ENCODE measurements at regions not wholly inside any gene's neighbourhood (a gene's known extent, or its start where the extent isn't known, plus 50 kb on each side); places are given as distances from the start of the nearest gene placed in this dataset.
A peak's percentile ranks its signal among the peaks of the same experiment; 100 is the strongest.

DNA sequence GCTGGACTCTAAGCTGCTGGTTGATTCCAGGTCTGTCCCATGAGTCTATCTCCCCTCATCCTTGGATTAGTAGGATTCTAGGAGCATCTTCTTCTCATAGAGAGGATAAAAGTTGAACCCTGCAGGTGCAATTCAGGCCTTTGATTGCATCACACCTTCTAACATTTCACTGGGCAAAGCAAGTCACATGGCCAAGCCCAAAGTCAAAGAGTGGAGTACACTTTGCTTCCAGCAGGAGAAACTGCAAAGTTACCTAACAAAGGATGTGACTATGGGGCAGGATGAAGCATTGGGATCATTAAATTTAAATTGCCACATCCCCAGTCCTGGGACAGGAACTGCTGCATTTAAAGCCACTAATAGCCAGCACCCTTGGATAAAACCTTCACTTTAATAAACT is 51.0 kb upstream of the EGFLAM start:
- peak; percentile 14 for DNase-seq (ENCODE audit: low spot score)

DNA sequence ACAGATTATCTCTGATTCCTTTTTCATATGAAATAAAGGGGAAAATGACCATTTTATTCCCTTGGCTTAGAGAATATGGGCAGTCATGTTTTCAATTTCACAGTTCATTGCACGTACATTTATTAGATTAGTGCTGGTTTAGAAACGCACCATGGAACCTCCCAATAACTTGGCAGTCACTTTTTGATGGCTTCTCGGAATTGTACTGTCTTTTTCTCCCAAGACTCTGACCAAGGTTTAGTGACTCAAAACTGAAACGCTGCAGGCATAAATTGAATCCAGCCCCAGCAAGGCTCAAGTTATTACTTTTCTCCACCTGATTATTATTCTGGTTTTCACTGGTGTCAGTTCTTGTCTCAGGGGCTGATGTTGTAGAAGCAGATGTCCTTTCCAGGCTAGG is 55.6 kb upstream of the EGFLAM start:
- DNase-seq (ENCODE audit: low spot score) = no peak

DNA sequence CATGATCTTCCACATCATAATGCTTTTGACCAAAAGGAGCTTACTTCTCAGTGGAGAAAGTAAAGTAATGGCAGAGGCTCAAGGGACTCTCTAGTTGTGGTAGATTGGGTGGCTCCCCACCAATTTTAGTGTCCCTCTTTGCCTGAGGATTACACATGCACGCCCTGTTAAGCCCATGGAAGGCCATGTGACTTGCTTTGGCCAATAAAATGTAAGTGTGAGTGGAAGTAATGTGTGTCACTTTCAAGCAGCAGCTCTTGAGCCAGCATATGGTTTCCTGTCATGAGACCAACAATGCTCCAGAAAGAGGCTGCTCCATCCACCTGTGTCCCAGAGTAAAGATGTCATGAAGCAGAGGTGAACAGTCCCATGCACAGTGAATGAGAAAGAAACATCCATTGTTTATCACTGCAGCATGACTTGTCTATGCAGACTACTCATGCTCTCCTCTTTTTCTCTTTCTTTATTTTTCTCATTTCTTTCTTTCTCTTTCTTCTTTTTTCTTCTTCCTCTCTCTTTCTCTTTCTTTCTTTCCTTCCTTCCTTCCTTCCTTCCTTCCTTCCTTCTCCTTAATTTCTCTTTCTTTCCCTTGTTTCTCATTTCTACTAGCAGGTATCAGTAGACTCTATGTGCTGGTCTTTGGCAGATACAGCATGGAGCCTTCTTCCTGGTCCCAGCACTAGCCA is 57.3 kb upstream of the EGFLAM start:
- no peak for DNase-seq (ENCODE audit: low spot score)

DNA sequence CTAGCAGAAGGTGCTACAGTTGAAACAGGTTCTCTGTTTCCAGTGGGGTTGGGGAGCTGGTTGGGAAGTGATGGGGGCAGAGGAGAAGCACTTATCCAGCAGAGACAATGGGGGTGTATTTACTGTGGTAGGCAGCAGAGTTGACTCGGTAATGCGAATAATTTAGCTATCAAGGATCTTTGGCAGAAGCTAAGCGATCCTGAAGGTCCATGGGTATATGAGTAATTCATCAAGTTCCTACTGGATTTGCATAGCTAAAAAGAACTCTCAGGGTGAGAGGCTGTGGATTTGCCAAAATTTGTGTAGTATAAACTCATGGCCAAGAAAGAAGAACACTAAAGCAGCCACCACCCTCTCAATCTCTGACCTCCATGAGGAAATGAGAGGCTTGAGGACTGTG is 61.2 kb upstream of the EGFLAM start:
- DNase-seq (ENCODE audit: low spot score) = no peak

DNA sequence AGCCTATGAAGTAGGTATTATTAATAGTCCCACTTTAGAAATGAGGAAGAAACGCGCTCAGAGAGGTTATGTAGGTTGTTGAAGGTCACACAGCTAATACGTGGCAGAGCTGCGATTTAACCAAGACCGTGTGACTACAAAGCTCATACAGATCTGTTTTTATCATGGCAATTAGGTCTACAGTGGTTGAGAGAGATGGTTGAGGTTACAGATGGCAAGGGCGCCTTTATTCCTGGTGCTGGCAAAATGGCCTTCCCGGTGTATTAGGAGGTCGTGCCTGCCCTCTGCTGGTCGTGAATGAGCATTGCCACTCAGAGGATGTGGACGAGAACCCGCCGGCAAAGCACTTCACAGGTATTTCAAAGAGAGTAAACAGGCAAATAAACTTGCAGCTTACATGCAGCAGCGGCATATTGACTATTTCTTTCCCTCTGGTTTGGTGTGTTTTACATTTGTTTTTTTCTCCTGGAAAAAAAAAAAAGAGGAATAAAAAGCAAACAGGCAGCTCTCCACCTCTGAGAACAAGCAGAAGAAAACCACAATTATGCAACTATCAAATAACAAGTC is 65.3 kb upstream of the EGFLAM start:
- DNase-seq (ENCODE audit: low spot score) = peak; percentile 78

DNA sequence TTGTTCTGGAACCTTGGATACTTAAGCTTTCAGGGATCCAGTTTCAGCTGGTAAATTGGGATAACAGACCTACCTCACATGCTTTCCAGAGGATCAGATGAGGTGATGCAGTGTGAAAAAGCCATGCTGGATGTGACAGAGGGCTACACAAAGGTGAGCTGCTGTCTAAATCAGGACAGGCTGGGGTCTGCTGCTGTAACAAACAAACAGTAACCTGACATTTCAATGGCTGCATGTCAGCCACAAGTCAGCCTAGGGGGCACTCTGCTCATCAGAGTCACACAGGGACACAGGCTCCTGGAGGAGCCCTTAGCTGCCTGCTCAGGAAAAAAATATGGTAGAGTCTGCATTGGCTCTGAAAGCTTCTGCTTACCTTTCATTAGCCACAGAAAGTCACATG is 66.7 kb upstream of the EGFLAM start:
- DNase-seq (ENCODE audit: low spot score) = no peak

DNA sequence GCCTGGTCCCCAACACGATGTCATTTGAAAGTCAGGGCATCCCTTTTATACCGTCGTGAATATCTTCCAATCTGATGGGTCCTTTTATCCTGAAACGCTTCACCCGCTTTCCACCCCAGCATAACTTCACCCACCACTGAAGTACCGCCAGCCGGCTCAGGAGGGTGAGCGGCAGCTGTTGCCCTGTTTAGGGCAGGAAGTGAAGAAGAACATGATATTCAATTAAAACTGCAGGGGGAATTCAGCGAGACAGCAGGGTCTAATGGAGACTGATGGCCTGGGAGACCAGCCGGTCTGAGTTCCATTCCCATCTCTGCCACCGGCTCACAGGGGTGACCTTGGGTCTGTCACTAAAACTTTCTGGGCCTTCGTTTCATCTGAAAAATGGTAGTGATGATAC is 68.2 kb upstream of the EGFLAM start:
- no peak for DNase-seq (ENCODE audit: low spot score)

DNA sequence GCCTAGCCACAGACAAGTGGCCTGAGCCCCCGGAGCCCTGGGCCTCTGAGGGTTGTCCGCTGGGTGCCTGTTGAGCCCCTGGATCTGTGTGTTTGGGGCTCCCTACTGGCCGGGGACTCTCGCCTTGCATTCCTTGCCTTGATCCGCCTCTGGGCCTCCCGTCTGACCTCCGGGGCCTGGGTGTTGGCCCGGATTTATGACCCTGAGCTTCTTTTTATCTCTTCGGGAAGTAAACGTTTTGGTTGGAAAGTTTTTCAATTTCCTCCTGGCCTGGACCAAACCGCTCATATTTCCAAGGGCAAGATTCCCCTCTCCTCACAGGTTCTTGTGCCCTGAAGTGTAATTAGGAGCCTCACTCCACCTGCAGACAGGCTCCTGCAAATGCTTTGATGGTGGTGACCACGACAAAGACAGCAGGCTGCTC is 69.3 kb upstream of the EGFLAM start:
- peak; percentile 50 for DNase-seq (ENCODE audit: low spot score)

DNA sequence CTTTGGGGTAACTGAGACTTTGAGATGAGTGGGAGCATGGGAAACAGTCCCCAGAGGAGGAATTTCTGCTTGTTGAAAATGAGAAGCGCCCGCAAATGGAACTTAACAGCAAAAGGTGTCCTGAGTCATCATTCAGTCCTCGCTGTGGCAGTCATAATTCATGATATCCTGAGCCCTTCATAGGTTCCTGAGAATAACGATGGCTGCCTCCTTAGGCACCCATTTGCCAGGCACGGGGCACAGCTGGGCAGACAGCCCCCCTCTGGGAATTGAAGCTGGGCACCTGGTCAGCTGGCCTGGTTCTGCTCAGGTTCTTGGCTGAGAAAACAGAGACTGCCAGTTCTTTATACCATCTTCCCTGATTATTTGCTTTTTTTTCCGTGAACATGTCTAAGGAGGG is 69.8 kb upstream of the EGFLAM start:
- no peak for DNase-seq (ENCODE audit: low spot score)

DNA sequence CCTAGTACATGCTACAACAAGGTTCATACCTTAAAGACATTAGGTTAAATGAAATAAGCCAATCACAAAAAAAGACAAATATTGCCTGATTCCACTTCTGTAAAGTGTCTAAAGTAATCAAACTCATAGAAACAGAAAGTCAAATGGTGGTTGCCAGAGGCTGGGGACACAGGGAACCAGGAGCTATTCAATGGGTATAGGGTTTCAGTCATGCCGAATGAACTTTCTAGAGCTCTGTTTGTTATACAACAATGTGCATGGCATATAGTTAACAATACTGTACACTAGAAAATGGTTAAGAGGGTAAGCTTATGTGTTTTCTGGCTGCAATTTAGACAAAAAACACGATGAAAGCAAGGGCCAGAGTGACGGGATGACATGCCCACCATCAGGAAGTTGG is 70.8 kb upstream of the EGFLAM start:
- DNase-seq (ENCODE audit: low spot score) = no peak

DNA sequence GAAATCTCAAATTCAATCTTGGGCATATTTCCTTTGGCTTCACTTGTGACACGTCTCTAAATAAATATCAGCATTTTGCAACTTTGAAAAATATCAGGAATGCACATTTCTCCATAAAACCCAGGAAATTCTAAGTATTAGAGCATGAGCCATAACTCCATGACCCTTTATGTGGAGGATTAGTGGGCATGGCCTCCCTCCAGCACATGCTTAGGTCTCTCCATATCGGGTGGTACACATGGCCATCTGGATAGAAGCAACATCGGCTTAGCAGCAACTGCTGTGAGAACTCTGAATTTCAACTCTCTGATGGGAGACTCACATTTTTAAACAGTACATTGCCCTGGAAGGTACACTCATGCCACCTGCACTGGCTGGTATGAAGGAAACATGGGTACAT is 73.7 kb upstream of the EGFLAM start:
- no peak for DNase-seq (ENCODE audit: low spot score)

DNA sequence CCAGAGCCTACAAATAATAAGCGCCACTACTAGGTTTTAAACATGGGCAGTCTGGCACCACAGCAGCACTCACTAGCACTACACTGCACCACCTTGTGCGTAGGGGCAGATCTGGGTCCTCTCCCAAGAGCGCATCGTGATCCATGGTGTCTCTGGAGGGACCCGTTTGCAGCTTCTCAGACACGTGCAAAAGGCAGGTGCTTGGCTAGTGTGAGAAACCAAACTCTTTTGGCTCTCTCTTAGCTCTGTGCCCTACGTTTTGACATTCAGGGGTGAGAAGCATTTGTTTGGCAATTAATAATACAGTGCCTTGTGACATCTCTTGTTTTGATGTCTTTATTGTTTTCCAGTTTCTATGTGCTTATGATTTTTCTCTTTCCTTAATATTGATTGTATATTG is 75.4 kb upstream of the EGFLAM start:
- DNase-seq (ENCODE audit: low spot score) = no peak

DNA sequence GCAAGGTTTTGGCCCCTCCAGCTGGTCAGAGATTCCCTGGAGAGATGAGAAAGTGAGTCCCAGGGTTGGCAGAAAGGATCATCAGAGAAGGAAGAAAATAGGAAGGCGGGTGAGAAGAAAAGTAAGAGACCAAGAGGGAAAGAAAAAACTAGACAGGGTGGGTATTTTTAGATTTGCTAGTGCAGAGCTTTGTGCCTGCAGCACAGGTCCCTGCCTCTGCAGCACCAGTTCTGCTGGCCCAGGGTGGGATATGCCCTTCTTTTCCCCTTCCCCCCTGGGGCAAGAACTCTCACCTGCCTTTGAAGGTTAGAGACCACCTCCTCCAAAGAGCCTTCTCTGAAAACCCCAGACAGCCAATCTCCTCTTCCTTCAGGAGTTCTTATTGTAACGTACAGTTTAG is 90.3 kb upstream of the EGFLAM start:
- no peak for DNase-seq (ENCODE audit: low spot score)

DNA sequence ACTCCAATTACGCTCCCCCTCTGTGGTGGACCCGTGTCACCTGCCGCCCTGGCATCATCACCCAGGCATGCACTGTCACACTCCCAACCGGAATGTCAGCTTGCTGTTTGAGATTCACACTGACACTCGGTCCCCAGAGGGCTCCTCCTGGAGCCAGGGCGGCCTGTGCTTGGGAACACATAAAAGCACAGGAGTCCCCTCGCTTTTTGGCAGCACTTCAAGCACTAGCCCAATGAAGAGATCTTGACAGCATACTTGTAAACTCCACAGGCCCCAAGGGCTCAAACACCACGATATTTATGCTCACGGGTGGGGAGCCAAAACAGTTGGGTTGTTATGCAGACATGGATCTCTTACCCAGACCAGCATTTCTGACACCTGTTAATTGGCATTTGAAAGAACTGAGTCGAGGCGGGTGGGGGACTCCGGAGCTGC is 90.8 kb upstream of the EGFLAM start:
- no peak for DNase-seq (ENCODE audit: low spot score)

DNA sequence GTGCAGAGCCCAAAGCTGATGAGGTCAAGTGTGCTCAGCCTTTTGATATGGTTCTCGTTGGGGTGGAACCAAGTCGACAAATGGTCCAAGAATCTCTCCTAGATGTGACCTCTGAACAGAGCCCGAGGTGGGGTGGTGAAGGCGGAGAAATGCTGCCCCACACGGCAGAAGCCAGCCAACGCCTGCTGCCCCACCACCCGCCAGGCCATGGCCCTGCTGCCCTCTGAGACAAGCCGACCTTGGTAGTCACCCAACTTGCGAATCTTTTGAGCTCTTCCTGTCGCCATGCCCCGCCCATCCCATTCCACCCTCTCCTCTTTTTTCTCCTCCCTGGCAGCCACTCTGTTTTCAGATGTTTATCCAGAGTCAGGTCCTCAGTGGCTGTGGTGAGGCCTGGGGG is 91.5 kb upstream of the EGFLAM start:
- no peak for DNase-seq (ENCODE audit: low spot score)

DNA sequence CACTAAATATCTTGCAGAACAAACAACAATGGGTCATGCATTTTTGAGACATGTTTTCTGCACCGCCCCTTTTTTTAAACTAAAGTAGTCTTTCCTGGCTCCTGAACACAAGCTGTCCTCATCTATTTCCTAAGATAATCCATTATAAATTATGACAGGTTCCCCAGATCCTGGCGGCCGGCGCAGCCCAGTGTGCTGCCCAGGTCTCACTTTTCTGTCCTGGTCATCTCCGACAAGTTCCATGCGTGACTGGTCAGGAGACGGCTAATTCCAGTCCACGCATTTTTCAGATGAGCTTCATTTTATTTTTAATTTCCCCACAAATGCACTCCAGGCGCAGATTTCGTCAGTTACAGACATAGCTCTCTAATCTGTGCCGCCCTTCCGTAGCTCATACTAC is 92.9 kb upstream of the EGFLAM start:
- DNase-seq (ENCODE audit: low spot score) = no peak

DNA sequence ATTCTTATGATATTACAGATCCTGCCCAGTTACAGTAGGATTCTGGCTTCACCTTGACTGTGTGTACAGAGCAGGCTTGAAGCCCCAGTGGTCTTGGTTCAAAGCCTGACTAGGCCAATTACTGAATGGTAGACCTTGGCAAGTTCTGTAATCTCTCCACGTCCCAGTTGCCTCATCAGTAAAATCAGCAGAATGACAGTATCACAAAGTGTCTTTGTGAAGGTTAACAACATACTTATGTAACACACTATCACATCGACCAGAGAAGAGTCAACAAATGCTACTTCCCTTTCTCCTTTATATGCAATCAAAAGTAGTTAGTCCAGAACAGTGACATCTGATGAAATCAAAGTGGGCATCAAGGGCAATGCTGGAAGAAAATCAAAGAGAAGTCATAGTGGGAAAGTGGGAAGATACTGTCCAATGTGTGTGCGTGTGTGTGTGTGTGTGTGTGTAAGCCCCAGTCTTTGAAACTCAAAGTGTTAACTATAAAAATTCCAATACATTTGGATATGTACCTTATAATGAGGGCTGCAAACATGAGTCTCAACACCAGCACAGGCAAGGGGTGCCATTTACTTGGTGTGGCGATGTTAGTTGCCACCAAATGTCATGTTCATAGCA is 93.5 kb upstream of the EGFLAM start:
- DNase-seq (ENCODE audit: low spot score) = peak; percentile 42

DNA sequence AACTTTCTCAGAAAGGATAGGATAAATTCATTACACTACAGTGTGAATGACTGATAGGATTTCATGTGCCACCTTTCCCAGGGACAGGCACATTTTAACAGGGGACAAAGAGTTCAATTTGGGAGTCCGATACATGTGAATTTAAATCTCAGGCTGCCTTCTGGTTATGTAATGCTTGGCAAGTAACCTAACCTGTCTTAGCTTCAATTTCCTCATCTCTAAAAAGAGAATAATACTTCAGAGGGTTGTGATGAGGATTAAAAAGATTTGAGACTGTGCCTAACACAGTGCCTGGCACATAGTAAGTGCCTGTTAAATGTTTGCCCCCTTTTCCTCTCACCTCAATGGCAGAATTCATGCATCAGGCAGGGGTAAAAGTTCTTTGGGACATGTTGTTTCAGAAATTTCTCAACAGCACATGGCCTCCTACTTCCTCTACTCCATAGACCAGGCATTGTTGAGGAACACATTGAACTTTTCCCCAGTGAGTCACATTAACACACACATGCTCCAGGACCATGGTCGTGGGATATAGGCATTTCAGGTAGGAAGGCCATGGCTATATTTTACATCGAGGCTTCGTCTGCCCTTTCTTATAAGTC is 94.6 kb upstream of the EGFLAM start:
- DNase-seq (ENCODE audit: low spot score) = peak; percentile 29

DNA sequence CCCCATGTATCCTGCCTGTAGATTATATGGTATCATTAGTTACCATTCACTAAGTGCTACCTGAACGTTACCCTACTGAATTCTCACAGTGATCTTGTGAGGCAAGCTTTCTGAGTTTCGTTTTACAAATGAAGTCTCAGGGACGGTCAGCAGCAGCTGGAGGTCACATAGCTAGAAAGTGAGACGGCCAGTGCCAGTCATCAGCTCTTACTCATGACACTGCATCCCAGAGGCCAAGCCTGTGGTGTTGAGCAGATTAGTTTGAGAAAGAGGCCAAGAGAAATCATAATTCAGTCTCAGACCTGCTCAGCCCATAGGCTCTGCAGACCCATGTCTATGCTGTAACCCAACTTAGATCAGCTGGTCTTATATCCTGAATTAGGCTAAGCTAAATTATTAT is 95.7 kb upstream of the EGFLAM start:
- no peak for DNase-seq (ENCODE audit: low spot score)

DNA sequence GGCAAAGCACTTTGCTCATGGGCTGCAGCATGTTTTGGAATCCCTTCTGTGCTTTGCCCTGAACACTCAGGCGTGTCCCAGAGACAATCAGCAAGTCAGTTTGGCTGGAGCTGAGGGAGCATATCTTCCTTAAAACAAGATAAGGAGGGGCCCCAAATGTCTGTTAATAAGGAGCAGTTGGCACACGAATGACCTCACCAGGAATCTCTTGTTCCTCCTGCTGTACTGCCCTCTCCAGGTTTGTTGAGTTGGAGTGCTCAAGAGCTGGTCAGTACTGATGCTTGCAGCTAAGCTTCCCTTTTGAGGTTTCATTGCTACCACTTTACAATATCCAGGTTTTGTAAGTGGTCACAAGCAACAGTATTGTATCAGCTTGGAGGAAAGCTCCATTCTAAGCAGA is 101.3 kb upstream of the EGFLAM start:
- no peak for DNase-seq (ENCODE audit: low spot score)

DNA sequence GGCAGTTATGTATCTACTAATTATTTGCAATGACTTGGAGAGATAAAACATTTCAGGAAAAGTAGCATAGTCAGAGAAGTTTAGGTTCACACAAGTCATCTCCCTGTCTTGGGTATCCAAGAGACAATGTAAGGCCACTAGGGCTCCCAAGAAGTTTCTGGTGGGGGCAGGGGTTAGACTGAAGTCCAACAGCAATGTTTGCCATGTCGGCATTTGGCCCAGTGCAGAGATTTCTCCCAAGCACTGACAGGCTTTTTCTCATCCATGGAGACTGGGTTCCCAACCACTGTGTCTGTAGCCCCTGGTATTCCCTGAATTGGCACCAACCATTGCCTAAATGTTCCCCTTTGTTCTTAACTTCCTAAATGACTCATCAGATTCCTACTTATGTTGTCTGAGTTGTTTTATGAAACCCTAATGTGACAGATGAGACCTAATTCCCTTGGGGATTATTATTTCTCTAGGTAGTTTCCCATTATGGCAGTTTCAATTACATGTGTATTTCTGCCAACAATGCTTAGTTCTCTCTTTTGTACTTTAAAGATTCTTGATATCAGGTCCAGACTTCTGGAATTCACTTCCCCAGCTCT is 103.6 kb upstream of the EGFLAM start:
- DNase-seq (ENCODE audit: low spot score) = no peak

DNA sequence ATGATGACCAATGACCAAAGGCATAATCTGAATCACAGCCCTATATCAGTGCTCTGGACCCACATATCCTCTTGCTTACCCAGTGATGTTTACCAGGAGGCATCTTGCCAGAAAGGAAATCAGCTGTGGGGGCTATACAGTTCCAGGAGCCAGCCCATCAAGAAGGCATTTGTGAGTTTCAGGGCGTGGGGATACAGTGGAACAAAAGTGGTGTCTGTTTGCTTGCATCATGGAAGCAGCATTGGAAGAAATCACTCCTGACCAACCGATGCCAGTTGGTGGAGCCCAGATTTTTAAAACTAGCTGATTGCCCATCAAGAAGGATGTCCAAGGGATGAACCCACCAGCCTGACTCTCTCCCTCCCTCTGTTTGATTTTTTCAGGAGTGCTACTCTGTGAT is 106.5 kb upstream of the EGFLAM start:
- no peak for DNase-seq (ENCODE audit: low spot score)

DNA sequence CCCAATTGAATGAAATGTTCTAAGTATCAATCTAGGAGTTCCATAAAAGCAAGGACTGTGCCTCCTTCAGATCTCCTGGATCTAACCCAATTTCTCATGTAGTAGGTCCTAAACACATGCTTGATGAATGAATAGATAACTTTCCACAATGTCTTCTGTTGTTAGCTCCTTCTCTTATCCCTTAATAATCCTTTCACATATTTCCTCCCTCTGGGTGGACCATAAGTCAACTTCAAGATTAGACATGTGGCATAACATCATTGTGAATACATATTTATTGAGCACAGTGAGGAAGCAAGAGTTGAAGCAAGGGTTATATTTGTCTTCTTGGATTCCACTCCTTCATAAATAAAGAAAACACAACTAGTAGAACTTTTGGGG is 108.6 kb upstream of the EGFLAM start:
- DNase-seq (ENCODE audit: low spot score) = no peak

All from HuH-7 (cell line).